GM21529 (cell line): ENCODE measurements at regions not wholly inside any gene's neighbourhood (a gene's known extent, or its start where the extent isn't known, plus 50 kb on each side); places are given as distances from the start of the nearest gene placed in this dataset.
"Not testable (repeated sequence)": the region's sequence is repeated elsewhere in the genome, so short reads cannot be mapped to it uniquely, and the experiment has no call there.

Source experiments
- ATAC-seq: cut with Tn5 transposase; IDR thresholded peaks from one replicate; pipeline ENCODE4 v1.9.1; 2021; ENCODE audit not compliant: unreplicated experiment

DNA sequence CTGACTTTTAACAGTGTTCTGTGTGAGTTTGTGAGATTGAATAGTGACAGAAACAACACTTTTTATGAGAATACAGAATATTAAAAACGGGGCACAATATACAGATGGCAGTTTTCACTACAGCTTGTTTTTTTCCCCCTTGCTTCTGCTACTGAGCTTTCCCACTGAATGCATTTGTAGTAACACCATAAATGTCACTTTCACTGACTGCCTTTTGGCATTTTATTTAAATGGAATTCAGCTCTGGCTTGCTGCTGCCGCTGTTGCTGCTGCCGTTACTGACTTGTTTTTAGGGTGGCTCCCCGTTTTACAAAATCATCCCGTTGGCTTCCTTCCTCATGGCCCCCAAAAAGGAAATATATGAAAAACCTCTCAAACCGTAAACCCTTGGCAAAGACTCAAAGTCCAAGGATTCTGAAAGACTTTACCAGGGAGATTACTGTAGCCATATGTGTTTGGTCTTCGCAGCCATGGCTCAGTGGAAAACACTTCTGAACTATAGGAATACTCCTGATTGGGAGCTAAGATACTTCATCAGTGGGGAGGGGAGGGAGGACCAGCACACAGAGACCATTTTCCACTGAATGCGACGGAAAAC, 151.0 kb downstream of the NUF2 start:
- ATAC-seq, result no peak

DNA sequence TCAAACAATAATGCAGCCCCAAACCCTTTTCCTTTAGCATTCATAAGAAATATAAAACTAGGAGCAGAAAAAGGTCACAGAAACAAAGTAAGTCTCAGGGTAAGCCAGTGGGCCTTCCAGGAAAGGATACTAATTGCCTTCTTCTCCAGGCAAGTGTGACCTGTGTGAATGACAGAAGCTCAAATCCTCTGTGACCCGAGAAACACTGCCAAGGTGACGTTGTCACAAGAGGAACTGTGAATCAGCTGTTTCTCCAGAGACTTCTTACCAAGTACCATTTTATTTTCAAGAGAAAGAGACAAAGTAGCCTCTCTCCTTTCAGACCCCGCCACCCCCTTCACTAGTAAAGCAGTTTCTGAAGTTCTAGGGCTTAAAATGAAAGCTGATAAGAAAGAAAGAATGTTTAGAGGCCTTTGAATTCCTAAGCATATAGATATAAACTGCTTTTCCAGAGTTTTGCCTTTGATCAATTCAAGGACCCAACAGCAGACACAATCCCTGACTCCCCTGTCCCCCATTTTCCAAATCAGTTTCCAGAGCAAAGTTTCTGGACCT, 155.6 kb downstream of the NUF2 start:
- no peak for ATAC-seq

DNA sequence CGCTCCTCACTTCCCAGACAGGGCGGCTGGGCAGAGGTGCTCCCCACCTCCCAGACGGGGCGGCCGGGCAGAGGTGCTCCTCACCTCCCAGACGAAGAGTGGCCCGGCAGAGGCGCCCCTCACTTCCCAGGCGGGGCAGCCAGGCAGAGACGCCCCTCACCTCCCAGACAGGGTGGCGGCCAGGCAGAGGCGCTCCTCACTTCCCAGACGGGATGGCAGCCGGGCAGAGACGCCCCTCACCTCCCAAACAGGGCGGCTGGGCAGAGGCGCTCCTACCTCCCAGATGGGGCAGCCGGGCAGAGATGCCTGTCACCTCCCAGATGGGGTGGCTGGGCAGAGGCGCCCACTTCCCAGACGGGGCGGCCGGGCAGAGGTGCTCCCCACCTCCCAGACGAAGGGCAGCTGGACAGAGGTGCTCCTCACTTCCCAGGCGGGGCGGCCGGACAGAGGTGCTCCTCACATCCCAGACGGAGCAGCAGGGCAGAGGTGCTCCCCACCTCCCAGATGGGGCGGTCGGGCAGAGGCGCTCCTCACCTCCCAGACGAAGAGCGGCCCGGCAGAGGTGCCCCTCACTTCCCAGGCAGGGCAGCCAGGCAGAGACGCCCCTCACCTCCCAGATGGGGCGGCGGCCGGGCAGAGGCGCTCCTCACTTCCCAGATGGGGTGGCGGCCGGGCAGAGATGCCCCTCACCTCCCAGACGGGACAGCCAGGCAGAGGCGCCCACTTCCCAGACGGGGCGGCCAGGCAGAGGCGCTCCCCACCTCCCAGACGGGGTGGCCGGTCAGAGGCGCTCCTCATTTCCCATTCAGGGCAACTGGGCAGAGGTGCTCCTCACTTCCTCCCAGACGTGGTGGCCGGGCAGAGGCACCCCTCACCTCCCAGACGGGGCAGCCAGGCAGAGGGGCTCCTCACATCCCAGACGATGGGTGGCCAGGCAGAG, 176.9 kb downstream of the NUF2 start:
- not testable (repeated sequence) for ATAC-seq

DNA sequence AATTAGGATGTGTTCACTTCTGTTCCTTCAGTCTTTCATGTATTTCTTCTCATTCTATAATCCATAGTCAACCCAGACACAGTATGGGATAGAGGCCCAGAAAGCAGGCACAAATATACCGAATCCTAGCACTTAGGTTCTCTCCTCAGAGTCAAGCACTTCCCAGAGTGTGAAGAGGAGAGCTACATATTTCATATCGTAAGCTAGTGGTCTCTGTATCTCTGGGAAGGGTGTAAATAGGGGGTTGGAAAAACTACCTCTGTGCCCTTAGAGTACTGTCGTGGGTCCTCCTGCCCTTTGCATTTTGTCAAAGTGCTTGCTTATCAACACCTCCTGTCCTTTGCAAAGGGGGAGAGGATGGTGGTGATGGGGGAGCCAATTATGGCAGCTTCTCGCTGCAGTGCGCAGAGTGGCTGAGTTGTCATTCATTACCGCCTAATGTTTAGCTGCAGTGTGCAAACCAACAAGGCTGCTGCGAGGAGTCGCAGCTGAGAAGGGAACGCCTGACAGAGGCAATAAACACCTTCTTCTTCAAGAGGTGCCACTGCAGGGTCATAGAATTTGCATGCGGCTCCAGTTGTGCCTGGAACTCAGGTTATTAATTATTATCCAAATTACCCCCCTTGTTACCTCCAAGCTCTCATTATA, 182.7 kb downstream of the NUF2 start:
- ATAC-seq, result no peak

DNA sequence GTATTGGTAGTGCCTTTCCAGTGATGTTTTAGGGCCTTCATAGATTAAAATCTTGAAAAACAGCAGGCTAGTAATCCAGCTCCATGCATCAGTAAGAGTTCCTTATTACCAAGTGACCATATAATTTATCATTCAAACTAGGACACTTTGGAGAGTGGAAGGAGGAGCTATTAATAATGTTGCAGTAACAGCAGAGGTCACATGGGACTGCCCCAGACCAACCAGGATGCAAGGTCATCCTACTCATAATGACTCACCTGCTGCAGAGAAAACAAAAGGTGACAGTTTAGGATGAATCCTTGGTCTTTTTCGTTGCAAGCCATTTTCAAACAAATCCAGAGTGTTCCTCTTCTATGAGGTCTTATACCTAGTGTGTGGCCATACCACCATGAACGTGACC, 187.4 kb downstream of the NUF2 start:
- no peak for ATAC-seq

DNA sequence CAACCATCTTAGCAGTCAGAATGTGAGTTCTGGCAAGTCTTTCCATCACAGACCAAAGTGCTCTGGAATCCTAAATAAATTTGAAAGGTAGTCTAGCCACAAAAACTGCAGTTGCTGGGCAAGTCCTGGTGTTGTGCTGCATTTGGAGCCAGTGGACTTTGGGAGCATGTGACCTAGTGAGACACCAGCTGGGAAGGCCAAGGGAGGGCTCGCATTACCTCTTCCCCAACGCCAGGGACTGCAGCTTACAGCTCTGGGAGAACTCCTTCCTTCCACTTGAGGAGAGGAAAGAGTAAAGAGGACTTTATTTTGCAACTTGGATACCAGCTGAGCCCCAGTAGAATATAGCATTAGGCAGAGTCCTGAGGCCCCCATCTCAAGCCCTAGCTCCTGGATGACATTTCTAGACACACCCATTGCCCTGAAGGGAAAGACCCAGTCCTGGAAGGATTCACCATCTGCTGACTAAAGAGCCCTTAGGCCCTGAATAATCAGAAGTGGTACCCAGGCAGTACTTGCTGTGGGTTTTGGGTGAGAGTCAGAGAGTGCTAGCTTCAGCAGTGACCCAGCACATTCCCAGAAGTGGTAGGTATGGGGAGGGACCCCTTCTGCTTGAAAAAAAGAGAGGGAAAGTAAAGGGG, 190.7 kb downstream of the NUF2 start:
- no peak for ATAC-seq

DNA sequence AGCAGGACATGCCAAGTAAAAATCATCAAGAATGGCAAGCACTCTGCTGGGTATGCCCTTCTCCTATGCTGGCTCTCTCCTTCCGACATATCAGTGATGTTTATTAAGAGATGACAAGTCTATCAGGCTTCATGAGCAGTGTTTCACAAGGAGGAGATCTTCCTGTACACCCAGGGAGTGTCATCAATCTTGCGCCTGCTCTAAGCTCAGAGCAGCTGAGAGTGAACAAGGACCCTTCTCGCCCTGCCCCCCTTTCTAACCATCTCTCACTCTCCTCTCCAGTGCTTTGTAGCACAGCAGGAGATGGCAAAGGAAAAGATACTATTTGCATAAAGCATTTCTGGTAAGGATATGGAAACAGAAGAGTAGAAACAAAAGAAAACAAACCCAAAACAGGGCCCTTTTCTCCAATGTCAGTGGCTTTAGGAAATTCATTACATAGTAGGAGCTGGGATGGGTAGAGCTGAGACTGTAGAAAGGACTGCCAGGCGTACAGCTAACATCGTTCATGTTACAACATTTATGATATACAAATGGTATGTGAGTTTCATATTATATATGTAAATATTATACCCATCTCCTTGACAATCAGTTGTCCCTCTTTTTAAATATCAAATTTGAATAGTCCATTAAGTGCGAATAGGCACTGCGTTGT, 201.7 kb downstream of the NUF2 start:
- ATAC-seq, result no peak

DNA sequence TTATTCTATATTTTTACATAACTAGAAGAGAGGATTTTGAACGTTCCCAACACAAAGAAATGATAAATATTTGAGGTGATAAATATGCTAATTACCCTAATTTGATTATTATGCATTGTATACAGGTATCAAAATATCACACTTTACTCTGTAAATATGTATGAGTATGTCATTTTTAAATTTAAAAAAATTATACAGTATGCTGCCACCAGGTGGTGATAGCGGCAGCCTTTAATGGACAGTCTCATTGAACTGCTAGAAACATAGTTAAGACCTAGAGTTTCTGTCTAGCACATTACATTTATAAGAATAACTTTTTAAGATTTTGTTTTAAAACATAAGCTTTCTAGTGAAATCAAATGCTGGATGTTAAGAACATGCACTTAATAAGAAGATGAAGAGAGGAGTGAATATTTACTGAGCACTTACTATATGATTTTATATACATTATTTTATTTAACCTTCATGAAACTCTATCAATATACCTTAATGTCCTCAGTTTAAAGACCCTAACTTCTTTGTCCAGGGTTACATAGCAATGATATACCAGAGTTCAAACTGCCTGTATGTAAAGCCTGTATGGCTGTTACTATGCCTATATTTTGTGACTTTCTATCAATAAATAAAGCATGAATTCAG, 207.1 kb downstream of the NUF2 start:
- ATAC-seq, result peak; percentile 85

DNA sequence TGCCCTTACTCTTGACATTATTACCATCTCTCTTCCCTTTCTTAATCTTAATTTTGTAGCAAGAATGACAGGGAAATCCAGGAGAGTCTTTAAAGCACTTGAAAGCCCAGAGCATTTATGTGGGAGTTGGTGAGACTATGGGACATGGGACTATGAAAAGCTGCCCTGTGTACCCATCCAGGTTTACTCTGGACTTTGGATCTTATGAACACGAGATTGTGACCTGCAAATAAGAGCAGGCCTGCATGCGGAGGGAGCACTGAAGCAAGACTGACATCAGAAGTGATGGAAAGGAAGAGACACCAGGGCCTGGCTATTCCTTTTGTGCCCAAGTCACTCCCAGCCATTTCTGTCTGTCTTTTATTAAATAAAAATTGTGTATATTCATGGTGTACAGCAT, 209.6 kb downstream of the NUF2 start:
- no peak for ATAC-seq

DNA sequence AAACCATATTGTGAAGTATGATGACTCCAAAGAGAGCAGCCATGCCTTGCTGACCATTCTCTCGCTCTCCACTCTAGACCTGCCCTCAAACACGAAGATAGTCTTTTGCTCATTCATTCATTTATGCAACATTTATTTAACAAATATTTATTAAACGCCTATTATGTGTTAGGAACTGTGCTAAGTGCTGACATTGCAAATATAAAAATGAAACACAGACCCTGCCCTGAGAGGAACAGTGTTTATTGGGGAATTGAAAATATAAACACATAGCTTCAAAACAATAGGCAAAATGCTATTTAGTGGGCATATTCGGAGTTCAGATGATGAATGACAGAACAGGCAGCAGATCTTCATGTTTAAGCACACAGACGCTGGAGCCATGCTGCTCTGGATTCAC, 213.6 kb downstream of the NUF2 start:
- no peak for ATAC-seq

DNA sequence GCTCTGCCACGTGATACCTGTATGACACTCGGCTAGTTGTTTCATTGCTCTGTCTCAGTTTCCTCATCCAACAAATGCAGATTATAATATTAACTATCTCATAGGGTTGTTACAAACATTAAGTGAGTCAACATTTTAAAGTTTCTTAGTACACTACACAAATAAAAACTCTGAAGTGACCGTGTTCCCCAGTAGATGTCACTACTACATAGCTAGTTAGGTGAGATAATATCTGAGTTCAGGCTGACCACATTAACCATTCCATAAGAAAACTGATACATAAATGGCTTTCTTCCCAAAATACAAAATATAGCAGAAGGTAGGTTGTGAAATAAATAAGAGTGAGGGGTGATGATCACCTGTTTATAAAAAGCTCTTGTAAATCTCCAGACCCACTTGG, 214.1 kb downstream of the NUF2 start:
- no peak for ATAC-seq

DNA sequence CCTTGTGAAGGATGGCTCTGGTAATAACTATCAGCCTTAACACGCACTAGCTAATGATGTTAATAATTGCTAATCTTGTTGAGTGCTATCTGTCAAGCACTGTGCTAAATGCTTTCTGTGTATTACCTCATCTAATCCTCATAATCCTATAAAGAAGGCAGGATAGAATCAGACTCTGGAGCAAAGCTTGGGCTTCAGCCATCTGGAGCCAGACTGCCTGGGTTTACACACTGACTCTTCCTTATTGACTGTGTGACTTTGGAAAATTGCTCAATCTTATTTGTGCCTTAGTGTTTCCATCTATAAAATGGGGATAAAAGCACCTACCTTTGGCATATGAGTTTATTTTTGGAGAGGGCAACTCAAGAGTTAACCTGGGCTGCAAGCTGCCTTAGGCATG, 216.1 kb downstream of the NUF2 start:
- ATAC-seq, result no peak

DNA sequence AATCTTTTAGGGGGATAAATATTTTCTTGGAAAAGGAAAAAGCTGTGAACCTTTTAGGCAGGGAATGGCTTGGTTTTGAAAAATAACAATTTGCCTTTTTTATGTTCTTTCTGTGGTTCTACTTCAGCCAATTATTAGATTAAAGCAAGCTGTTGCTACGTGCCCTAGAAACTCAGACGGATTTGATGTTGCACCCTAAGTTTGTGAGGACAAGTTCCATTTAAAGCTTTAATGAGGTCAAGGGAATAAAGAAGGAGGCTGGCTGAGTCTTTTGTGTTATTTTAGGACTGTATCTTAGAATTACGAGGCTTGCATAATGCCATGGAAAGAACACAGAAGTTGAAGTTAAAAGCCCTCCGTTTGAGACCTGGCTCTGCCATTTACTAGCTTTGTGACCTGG, 216.9 kb downstream of the NUF2 start:
- ATAC-seq, result no peak

DNA sequence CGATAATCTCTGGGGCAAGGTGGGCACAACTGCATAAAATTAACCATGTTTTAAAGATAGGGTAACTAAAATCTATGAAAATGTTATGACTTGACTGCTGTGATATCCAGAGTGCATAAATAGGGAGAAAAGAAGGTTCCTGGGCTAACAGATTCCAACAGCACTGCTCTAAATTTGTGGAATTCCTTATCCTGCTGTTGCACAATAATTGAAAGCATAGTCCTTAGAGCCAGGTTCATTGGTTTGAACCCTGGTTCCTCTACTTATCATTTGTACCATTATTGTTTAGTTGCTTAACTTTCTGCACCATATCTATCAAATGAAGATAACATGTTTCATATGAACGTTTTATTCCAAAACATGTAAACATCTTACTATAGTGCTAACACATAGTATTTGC, 219.0 kb downstream of the NUF2 start:
- no peak for ATAC-seq

DNA sequence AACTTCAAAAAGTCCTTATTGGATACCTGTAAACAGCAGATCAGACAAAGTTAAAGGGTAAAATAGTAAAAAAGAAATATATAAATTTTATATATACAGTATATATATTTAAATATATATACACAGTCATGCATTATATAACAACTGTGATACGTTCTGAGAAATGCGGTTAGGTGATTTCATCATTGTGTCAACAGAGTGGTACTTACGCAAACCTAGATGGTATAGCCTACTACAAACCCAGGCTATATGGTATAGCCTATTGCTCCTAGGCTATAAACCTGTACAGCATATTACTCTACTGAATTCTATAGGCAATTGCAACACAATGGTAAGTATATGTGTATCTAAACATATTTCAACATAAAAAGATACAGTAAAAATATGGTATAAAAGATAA, 222.7 kb downstream of the NUF2 start:
- ATAC-seq, result no peak

DNA sequence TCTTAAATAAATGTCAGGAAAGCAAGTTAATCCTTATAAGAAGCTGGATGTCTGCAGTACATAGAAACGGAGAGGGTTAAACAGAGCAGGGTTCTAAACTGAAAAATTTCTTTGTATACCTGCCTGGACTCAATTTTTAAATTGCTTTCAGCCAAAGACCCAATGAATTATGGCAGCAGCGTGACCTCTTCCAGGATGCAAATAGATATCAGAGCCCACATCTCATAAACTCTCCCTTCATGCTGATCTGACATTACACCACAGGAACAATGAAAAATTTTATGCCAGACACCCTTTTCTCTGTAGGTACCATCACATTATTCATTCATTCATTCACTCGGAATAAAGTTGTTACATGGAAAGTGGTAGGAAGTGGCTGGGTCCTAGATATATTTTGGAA, 236.4 kb downstream of the NUF2 start:
- ATAC-seq, result no peak

DNA sequence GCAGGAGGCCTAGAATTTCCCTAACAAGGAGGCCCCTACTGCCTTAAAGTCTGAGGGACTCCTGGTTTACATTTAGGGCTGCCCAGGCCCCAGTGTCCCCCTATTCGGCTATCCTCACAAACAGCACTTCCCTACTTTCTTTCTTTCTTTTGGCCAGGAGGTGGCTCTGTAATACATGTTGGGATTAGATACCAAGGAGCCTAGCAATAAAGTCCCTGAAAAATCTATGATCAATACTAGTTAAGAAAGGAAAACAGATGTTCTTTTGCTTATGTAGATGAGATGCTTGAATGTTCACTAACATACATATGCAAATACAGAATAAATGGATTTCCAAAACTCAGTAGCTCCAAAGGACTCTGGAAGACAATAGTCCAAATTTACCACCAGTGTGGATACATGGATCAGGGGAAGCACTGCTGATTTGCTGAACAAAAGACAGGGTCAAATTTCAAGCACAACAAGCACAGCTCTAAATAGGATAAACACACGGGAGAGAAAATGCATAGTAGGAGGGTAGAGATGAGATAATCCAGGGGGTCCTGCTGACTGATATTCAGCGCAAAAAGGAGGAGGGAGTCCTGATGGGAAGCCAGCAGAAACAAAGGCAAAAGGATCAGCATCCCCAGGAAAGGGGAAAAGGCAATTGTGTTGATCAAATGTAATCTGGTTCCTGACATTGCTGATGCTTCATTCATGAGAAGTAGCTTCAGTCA, 240.0 kb downstream of the NUF2 start:
- ATAC-seq, result no peak

DNA sequence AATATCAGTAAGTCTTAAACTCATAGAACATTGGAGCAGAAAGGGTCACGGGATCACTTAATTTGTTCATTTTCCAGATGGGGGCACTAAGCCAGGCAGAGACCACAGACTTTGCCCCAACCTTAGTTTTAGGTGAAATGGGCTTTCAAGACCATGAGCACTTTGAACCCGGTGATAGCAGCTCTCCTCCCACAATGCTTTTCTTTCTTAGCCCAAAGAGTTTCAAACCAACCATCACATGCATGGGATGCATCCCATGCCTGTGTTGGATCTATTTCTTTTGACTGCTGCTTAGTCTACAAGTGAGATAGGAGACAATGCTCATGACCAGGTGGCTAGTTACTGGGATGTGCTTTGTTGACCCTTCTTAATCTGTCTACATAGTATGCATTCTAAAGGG, 240.6 kb downstream of the NUF2 start:
- ATAC-seq, result no peak

DNA sequence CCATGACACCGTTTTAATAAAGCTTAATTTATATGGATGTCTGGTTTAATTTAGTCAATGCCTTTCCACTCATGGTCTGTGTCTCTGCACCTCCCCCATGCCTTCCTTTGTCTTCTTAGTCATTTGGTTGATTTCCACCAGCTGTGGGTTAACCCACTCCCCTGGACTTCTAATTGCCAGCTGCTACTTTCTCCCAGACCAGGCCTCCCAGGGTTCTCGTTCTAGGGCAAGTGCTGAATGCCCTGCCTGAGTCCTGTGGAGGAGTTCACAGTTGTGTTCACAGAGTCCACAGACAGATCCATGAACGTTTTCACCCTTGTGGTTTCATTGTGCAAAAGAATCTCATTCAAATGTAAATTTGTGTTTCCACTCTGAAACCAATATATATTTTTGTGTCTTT, 243.4 kb downstream of the NUF2 start:
- ATAC-seq, result no peak

DNA sequence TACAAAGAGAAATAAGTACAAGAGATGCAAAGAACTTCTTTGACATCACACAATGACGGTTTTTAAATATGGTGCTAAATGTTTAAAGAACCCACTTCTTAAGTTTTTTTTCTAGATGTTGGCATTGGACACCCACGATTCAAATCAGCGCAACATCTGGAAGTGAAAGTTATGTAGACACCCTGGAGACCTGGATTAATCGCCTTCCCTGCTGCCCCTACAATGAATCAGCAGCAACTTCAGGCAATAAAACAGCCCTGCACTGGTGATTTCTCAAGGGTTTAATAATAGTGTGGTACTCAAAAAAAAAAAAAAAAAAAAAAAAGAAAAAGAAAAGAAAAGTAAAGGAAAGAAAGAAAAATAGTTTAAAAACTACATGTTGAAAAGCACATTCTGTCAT, 248.3 kb downstream of the NUF2 start:
- no peak for ATAC-seq
